ENCODE measurements at regions not wholly inside any gene's neighbourhood (a gene's known extent, or its start where the extent isn't known, plus 50 kb on each side); places are given as distances from the start of the nearest gene placed in this dataset.

DNA sequence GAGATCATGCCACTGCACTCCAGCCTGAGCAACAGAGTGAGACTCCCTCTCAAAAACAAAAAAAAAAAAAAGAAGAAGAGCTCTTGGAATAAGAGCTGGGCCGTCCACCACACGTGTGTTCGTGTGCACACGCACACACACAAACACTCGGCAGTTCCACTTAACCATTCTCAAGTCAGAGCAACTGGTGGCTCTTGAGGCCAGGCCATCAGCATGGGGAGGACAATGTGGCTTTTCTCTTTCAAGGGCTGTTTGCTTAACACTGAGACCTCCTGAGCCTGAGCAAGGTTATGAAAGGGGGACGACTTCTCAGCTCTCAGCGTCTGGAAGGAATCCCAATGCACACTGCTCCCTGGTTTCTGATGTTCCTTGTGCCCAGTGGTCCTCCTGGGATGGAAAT, 444.9 kb downstream of the SOX9 start:
- TF ChIP-seq EZH2 (IDR thresholded peaks at IDR 0.05): no peak
- no peak for TF ChIP-seq POLR2AphosphoS5 (IDR thresholded peaks at IDR 0.05; ENCODE audit: borderline replicate concordance, low read depth, low read length)

Measured in SK-N-MC (cell line).